Trophoblast cell (in vitro differentiated cells and primary cell): ENCODE measurements at regions not wholly inside any gene's neighbourhood (a gene's known extent, or its start where the extent isn't known, plus 50 kb on each side); places are given as distances from the start of the nearest gene placed in this dataset.
A peak's percentile ranks its signal among the peaks of the same experiment; 100 is the strongest.

Experiments used
- DNase-seq, 2 donors: peaks; one replicate each; pipeline ENCODE4 v3.0.0-alpha.2; 2016
- H2AFZ ChIP-seq: 2 replicates; pipeline ENCODE4 v1.6.1; 2013; ENCODE audit warnings: low read length, moderate library complexity, mild to moderate bottlenecking; ENCODE audit not compliant: insufficient read depth, poor library complexity
- H2AK5ac ChIP-seq: 2 replicates; pipeline ENCODE4 v1.6.1; 2013; ENCODE audit warnings: mild to moderate bottlenecking, low read length
- H2BK120ac ChIP-seq: 2 replicates; pipeline ENCODE4 v1.6.1; 2013; ENCODE audit warnings: low read length, mild to moderate bottlenecking, moderate library complexity; ENCODE audit not compliant: insufficient read depth, poor library complexity
- H2BK12ac ChIP-seq: 2 replicates; pipeline ENCODE4 v1.6.1; 2013; ENCODE audit warnings: mild to moderate bottlenecking, low read length, moderate library complexity
- H2BK5ac ChIP-seq: 2 replicates; pipeline ENCODE4 v1.6.1; 2013; ENCODE audit warnings: low read length, low read depth, moderate library complexity, mild to moderate bottlenecking; ENCODE audit not compliant: poor library complexity
- H3K14ac ChIP-seq: 2 replicates; pipeline ENCODE4 v1.6.1; 2013; ENCODE audit warnings: mild to moderate bottlenecking, low read length
- H3K18ac ChIP-seq: 2 replicates; pipeline ENCODE4 v1.6.1; 2013; ENCODE audit warnings: mild to moderate bottlenecking, low read length
- H3K23ac ChIP-seq: 2 replicates; pipeline ENCODE4 v1.6.1; 2013; ENCODE audit warnings: low read length
- H3K27ac ChIP-seq: 2 replicates; pipeline ENCODE4 v1.5.1; 2013; ENCODE audit warnings: low read depth, mild to moderate bottlenecking, inconsistent platforms, low read length, moderate library complexity
- H3K27me3 ChIP-seq: 2 replicates; pipeline ENCODE4 v1.6.1; 2013; ENCODE audit warnings: inconsistent platforms, mild to moderate bottlenecking, low read length, moderate library complexity; ENCODE audit not compliant: insufficient read depth
- H3K36me3 ChIP-seq, 2 experiments: 1 replicate in 1 of 2; 2 replicates in 1 of 2; pipeline ENCODE4 v1.6.1; 2013; ENCODE audit warnings: low read length in 2 of 2, mild to moderate bottlenecking in 2 of 2, moderate library complexity in 1 of 2; ENCODE audit not compliant: insufficient read depth in 2 of 2, control insufficient read depth in 1 of 2
- H3K4ac ChIP-seq: 2 replicates; pipeline ENCODE4 v1.6.1; 2013; ENCODE audit warnings: low read depth, mild to moderate bottlenecking, low read length, moderate library complexity
- H3K4me1 ChIP-seq, 2 experiments: 1 replicate in 1 of 2; 2 replicates in 1 of 2; pipeline ENCODE4 v1.6.1; 2013; ENCODE audit warnings: low read length in 2 of 2, mild to moderate bottlenecking in 2 of 2, moderate library complexity in 1 of 2; ENCODE audit not compliant: insufficient read depth in 2 of 2, control insufficient read depth in 1 of 2
- H3K4me2 ChIP-seq: 2 replicates; pipeline ENCODE4 v1.6.1; 2013; ENCODE audit warnings: inconsistent platforms, mild to moderate bottlenecking, low read length, moderate library complexity
- H3K4me3 ChIP-seq: 2 replicates; pipeline ENCODE4 v1.5.1; 2013; ENCODE audit warnings: mild to moderate bottlenecking, low read depth, low read length, inconsistent platforms
- H3K79me1 ChIP-seq: one replicate; pipeline ENCODE4 v1.6.1; 2013; ENCODE audit warnings: low read length
- H3K79me2 ChIP-seq: 2 replicates; pipeline ENCODE4 v1.6.1; 2013; ENCODE audit warnings: low read length, mild to moderate bottlenecking; ENCODE audit not compliant: control insufficient read depth, insufficient read depth, poor library complexity
- H3K9ac ChIP-seq: 2 replicates; pipeline ENCODE4 v1.6.1; 2013; ENCODE audit warnings: mild to moderate bottlenecking, low read length
- H3K9me3 ChIP-seq: 2 replicates; pipeline ENCODE4 v1.6.1; 2013; ENCODE audit warnings: low read depth, mild to moderate bottlenecking, control low read depth, inconsistent platforms, low read length; ENCODE audit not compliant: insufficient read depth
- H4K12ac ChIP-seq: 2 replicates; pipeline ENCODE4 v1.6.1; 2013; ENCODE audit warnings: low read depth, mild to moderate bottlenecking, low read length, moderate library complexity
- H4K8ac ChIP-seq: 2 replicates; pipeline ENCODE4 v1.6.1; 2013; ENCODE audit warnings: low read depth, mild to moderate bottlenecking, low read length, moderate library complexity
- H4K91ac ChIP-seq: one replicate; pipeline ENCODE4 v1.6.1; 2013; ENCODE audit warnings: low read depth, mild to moderate bottlenecking, low read length, moderate library complexity
- WGBS: extraction: QIAGEN DNeasy Blood & Tissue Kit; methylation state at CpG from one replicate; pipeline ENCODE4 v1.1.7; 2013; ENCODE audit warnings: missing lambda C conversion rate; ENCODE audit not compliant: insufficient read length, insufficient coverage; ENCODE audit errors: extremely low coverage; 5-methylcytosine and 5-hydroxymethylcytosine counted together

DNA sequence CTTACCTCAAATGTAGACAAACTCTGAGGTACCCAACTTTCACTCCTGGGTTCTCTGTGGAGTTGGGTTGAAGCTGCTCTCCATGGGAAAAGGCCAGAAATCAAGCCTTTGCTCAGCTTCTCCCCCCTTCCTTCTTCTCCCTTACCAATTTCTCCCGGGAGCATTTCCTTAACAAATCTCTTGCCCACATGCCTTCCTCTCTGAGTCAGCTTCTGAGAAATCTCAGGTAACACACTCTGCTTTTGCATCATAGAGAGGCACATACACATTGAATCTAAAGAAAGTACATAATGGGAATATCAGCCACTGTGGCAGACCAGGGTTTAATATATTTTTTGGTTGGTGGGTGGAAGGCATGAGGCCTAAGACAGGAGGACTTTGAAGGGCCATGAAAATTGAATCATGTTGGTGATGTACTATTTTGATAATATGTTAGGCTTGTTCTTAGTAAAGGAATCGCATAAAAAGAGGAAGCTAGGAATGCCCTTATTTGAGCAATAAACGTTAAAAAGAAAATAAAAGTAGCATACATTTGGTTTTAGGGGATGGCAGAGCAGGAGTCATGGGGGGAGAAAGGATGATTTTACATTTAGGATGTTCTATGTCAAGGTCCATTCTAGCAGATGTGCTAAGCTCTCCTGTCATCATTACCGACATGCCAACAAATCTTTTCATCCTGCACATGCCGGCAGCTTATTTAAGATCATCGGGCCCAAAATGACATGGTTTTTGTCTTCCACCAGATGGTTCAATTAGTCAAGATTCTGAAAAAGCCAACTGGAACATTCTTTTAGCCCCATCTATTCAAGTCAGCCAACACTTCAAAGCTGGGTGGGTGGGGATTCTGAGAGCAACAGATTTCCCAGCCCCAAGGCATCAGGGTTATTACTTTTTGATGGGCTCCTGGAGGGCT, 199.5 kb upstream of the CLINT1 start:
- no peaks in the 10 kb centered on the region for H3K9me3 ChIP-seq
- peaks cover 0 to 5% of the 10 kb centered on the region in 2 experiments for H3K4me1 ChIP-seq
- no CpG with 5 or more reads among the region's 6 CpGs for WGBS

DNA sequence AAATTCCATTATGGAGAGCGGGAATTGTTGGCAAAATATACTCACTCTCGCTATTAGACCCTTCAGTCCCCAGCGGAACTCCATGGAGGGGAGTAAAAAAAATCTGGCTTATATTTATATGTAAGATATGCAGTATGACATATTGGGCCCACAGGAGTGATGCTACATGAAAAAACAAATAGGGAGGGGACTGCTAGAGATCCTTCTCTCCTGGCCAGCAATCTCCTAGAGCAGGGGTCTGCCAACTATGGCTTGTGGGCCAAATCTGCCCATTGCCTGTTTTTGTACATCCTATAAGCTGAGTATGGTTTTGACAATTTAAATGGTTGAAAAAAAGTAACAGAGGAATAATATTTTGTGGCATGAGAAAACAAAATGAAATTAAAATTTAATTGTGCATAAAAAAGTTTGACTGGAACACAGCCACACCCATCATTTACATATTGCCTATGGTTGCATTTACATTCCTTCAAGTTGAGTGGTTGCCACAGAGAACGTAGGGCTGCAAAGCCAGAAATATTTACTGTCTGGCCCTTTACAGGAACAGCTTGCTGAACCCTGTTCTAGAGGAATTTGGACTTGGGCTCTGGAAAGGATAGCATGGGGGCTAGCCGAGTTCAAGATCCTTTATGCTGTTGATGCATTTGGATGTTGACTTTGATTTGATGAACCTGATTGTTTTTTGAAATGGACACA, 197.3 kb upstream of the CLINT1 start:
- no CpG with 5 or more reads among the region's 5 CpGs for WGBS
- no peaks in the 10 kb centered on the region for H3K36me3 ChIP-seq
- no peak overlapping the region for H2BK5ac ChIP-seq
- H3K27ac ChIP-seq, result no peak overlapping the region
- no peak overlapping the region for H2AFZ ChIP-seq
- no peak overlapping the region for H3K4me3 ChIP-seq
- H2AK5ac ChIP-seq, result no peak overlapping the region
- no peak overlapping the region for H4K91ac ChIP-seq
- H3K79me2 ChIP-seq, result no peaks in the 10 kb centered on the region
- no peak overlapping the region for H3K18ac ChIP-seq
- no peaks in the 10 kb centered on the region for H3K9me3 ChIP-seq
- no peaks in the 10 kb centered on the region for H3K27me3 ChIP-seq
- H4K12ac ChIP-seq, result no peak overlapping the region
- H3K4me1 ChIP-seq, result peaks cover 0 to 5% of the 10 kb centered on the region in 2 experiments
- H3K23ac ChIP-seq, result no peak overlapping the region
- H3K79me1 ChIP-seq, result peaks cover 1% of the 10 kb centered on the region
- H2BK12ac ChIP-seq, result no peak overlapping the region
- no peak overlapping the region for H4K8ac ChIP-seq
- no peak overlapping the region for H2BK120ac ChIP-seq
- DNase-seq, result peak in 1 of 2 donors; percentile 8
- H3K4ac ChIP-seq, result no peak overlapping the region
- H3K9ac ChIP-seq, result no peak overlapping the region
- H3K14ac ChIP-seq, result no peak overlapping the region
- H3K4me2 ChIP-seq, result no peak overlapping the region

More for the DNA sequence above, 199.5 kb upstream of the CLINT1 start:
- Histone ChIP-seq H3K79me2 (no peaks in the 10 kb centered on the region), H2BK120ac (no peak overlapping the region), H3K23ac (no peak overlapping the region), H3K79me1 (peaks cover 1% of the 10 kb centered on the region), H4K8ac (no peak overlapping the region), H3K27ac (no peak overlapping the region), H3K18ac (no peak overlapping the region), H3K27me3 (no peaks in the 10 kb centered on the region), H4K12ac (no peak overlapping the region), H3K36me3 (no peaks in the 10 kb centered on the region), H3K4me2 (no peak overlapping the region), H2AK5ac (no peak overlapping the region), H3K4ac (no peak overlapping the region), H2BK5ac (no peak overlapping the region), H3K9ac (no peak overlapping the region), H4K91ac (no peak overlapping the region), H3K14ac (no peak overlapping the region), H2AFZ (no peak overlapping the region), H2BK12ac (no peak overlapping the region), H3K4me3 (no peak overlapping the region)
- DNase-seq, result peak; percentile 27 to 52

DNA sequence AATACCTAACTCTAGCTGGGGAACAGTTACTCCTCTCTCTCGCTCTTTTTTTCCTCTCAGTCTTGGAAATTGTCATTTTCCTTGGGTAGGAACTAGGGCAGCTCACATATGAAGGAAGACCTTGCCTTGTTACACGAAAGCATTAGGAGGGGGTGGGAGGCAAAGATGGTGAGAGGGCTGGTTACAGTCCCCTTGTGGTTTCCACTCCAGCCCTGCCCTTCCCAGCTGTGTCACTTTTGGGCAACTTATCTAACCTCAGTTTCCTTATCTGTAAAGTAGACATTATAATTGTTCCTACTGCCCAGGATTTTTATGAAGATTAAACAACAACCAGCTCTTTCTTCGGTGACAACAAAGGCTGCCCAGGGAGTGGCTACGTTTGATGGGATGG, 196.2 kb upstream of the CLINT1 start:
- no peak overlapping the region for H3K14ac ChIP-seq
- H3K36me3 ChIP-seq, result no peaks in the 10 kb centered on the region
- H3K9me3 ChIP-seq, result no peaks in the 10 kb centered on the region
- H2BK12ac ChIP-seq, result no peak overlapping the region
- no peaks in the 10 kb centered on the region for H3K27me3 ChIP-seq
- H2BK5ac ChIP-seq, result no peak overlapping the region
- H4K8ac ChIP-seq, result no peak overlapping the region
- no peak overlapping the region for H2AFZ ChIP-seq
- no peak overlapping the region for H3K23ac ChIP-seq
- H3K27ac ChIP-seq, result no peak overlapping the region
- no peak overlapping the region for H3K18ac ChIP-seq
- H2BK120ac ChIP-seq, result no peak overlapping the region
- H3K79me2 ChIP-seq, result no peaks in the 10 kb centered on the region
- no peak overlapping the region for H3K4me3 ChIP-seq
- peaks cover 0 to 5% of the 10 kb centered on the region in 2 experiments for H3K4me1 ChIP-seq
- no CpG with 5 or more reads among the region's 4 CpGs for WGBS
- no peak overlapping the region for H3K4me2 ChIP-seq
- H4K91ac ChIP-seq, result no peak overlapping the region
- no peak overlapping the region for H3K4ac ChIP-seq
- H3K9ac ChIP-seq, result no peak overlapping the region
- peaks cover 1% of the 10 kb centered on the region for H3K79me1 ChIP-seq
- no peak overlapping the region for H2AK5ac ChIP-seq
- no peak overlapping the region for H4K12ac ChIP-seq
- DNase-seq, result no peak

DNA sequence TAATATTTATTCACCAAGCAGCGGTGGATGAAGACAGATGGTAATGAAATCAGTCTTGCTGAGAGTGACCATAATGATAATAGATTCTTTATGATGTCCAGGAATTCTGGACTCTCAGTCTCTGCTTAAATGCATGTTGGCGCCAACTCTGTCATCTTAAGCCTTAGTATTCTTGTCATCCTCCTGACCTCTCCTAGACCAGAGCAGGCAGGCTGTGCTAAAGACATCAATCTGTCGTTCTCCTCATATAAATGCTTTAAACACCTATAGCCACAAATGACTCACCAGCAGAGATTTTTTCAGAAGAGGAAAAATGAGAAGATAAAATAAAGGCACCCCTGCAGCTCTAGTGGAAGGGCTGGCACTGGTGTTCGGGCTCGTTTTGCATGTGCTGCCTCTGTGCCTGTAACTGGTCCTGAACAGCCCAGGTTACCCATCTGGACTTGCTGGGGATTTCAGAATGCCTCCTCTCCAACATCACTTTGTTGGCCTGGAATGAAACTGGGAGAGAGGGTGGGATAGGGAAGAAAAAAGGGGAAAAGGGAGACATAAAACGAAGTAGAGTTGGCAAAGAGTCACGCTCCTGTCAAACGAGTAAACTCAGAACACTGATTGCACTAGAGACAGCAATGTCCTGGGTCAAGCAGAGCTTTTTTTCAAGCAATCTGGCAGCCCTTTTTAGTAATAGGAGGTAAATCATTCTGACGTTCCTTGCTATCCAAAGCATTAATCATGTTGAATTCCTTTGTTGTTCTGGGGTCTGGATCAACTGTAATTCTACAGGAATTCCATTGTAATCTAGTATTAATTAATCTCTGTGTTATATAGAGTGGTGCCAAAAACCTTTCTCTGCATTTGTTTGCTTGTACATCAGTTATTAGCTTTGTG, 195.5 kb upstream of the CLINT1 start:
- H3K27ac ChIP-seq, result no peak overlapping the region
- H3K79me2 ChIP-seq, result no peaks in the 10 kb centered on the region
- H3K4ac ChIP-seq, result no peak overlapping the region
- no peak overlapping the region for H3K4me2 ChIP-seq
- H3K79me1 ChIP-seq, result peaks cover 1% of the 10 kb centered on the region
- H3K36me3 ChIP-seq, result no peaks in the 10 kb centered on the region
- no peak overlapping the region for H4K8ac ChIP-seq
- no peak overlapping the region for H2BK120ac ChIP-seq
- DNase-seq, result no peak
- no peak overlapping the region for H3K4me3 ChIP-seq
- H3K9ac ChIP-seq, result no peak overlapping the region
- no peak overlapping the region for H2AK5ac ChIP-seq
- no peak overlapping the region for H3K14ac ChIP-seq
- no peaks in the 10 kb centered on the region for H3K27me3 ChIP-seq
- peaks cover 0 to 5% of the 10 kb centered on the region in 2 experiments for H3K4me1 ChIP-seq
- no peak overlapping the region for H3K23ac ChIP-seq
- no CpG with 5 or more reads among the region's 9 CpGs for WGBS
- H2BK12ac ChIP-seq, result no peak overlapping the region
- H4K91ac ChIP-seq, result no peak overlapping the region
- H4K12ac ChIP-seq, result no peak overlapping the region
- no peak overlapping the region for H2BK5ac ChIP-seq
- H3K9me3 ChIP-seq, result no peaks in the 10 kb centered on the region
- H2AFZ ChIP-seq, result no peak overlapping the region
- no peak overlapping the region for H3K18ac ChIP-seq
